Nephron (organoid): ENCODE measurements at regions not wholly inside any gene's neighbourhood (a gene's known extent, or its start where the extent isn't known, plus 50 kb on each side); places are given as distances from the start of the nearest gene placed in this dataset.

Source experiments
- H3K27ac Mint-ChIP-seq, 3 experiments: 2 replicates each; pipeline ENCODE4 v1.8.0; 2020; ENCODE audit warnings: mixed read lengths in 3 of 3, mild to moderate bottlenecking in 2 of 3, moderate library complexity in 1 of 3
- H3K27me3 Mint-ChIP-seq: 2 replicates; pipeline ENCODE4 v1.8.0; 2021; ENCODE audit warnings: low read depth, mild to moderate bottlenecking, moderate library complexity, mixed read lengths
- H3K36me3 Mint-ChIP-seq: 2 replicates; pipeline ENCODE4 v1.8.0; 2020; ENCODE audit warnings: low read depth, mixed read lengths
- H3K4me1 Mint-ChIP-seq: 2 replicates; pipeline ENCODE4 v1.8.0; 2020; ENCODE audit warnings: mixed read lengths
- H3K4me3 Mint-ChIP-seq, 3 experiments: 2 replicates each; pipeline ENCODE4 v1.8.0; 2020; ENCODE audit warnings: mild to moderate bottlenecking in 3 of 3, mixed read lengths in 3 of 3, moderate library complexity in 2 of 3
- H3K9me3 Mint-ChIP-seq: 2 replicates; pipeline ENCODE4 v1.8.0; 2020; ENCODE audit warnings: mixed read lengths
- CTCF ChIP-seq, 3 experiments: fragments of 200-600 bp; sonication (generic); IDR thresholded peaks; one replicate each; pipeline ENCODE4 v1.5.0; 2021; ENCODE audit warnings: antibody characterized with exemption in 3 of 3; ENCODE audit not compliant: unreplicated experiment in 3 of 3

- Mint-ChIP-seq H3K36me3 (peaks cover 7% of the 10 kb centered on the region), H3K4me3 (no peak overlapping the region), H3K27ac (no peak overlapping the region)
These were observed 88.8 kb upstream of the HMHB1 start for GRCh38 chr5:143723159-143723558.

DNA sequence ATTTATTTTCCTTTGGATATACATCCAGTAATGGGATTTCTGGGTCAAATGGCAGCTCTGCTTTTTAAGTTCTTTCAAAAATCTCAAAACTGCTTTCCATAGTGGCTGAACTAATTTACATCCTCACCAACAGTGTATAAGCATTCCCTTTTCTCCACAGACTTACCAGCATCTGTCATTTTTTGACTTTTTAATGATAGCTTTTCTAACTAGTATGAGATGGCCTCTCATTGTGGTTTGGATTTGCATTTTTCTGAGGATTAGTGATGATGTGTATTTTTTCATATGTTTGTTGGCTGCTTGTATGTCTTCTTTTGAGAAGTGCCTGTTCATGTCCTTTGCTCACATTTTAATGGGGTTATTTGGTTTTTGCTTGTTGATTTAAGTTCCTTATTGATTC is 90.0 kb upstream of the HMHB1 start:
- Mint-ChIP-seq H3K27me3 (no peaks in the 10 kb centered on the region), H3K4me3 (no peak overlapping the region), H3K27ac (no peak overlapping the region), H3K9me3 (peaks cover 31% of the 10 kb centered on the region), H3K4me1 (peaks cover 7% of the 10 kb centered on the region), H3K36me3 (peaks cover 7% of the 10 kb centered on the region)
- TF ChIP-seq CTCF (IDR thresholded peaks at IDR 0.05; ENCODE audit: unreplicated experiment in 3 of 3), result no peak

More at GRCh38 chr5:143723159-143723558, 88.8 kb upstream of the HMHB1 start:
- Mint-ChIP-seq H3K9me3 (peaks cover 31% of the 10 kb centered on the region), H3K4me1 (no peaks in the 10 kb centered on the region), H3K27me3 (no peaks in the 10 kb centered on the region)
- no peak for TF ChIP-seq CTCF (IDR thresholded peaks at IDR 0.05; ENCODE audit: unreplicated experiment in 3 of 3)

- H3K4me3 Mint-ChIP-seq, result no peak overlapping the region
- H3K27me3 Mint-ChIP-seq, result no peaks in the 10 kb centered on the region
- no peak for TF ChIP-seq CTCF (IDR thresholded peaks at IDR 0.05; ENCODE audit: unreplicated experiment in 3 of 3)
- H3K36me3 Mint-ChIP-seq, result peaks cover 7% of the 10 kb centered on the region
- no peak overlapping the region for H3K27ac Mint-ChIP-seq
- H3K4me1 Mint-ChIP-seq, result peaks cover 19% of the 10 kb centered on the region
- peaks cover 25% of the 10 kb centered on the region for H3K9me3 Mint-ChIP-seq
These were observed 91.3 kb upstream of the HMHB1 start for GRCh38 chr5:143720689-143721088.

DNA sequence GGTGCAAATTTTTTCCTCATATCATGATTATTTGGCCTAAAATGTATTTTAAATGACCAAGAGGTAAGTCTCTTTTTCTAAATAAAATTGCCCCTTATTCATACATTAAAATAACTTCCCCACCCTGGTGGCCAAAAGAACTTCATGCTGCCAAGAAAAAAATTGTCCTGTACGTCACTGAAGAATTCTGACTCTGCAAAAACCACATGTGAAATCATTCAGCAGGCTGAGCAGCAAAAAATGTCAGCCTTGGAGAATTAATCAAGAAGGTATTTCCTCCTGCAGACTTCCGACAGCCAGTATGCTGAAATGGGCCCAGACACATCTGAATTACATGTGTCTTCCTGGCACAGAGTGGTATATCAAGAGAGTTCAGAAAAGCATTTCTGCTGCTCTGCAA is 94.6 kb upstream of the HMHB1 start:
- H3K4me1 Mint-ChIP-seq, result peaks cover 52% of the 10 kb centered on the region
- H3K4me3 Mint-ChIP-seq, result no peak overlapping the region
- H3K9me3 Mint-ChIP-seq, result no peaks in the 10 kb centered on the region
- no peaks in the 10 kb centered on the region for H3K36me3 Mint-ChIP-seq
- no peak for TF ChIP-seq CTCF (IDR thresholded peaks at IDR 0.05; ENCODE audit: unreplicated experiment in 3 of 3)
- peak overlapping the region; percentile 68 to 80 (median 73) for H3K27ac Mint-ChIP-seq
- H3K27me3 Mint-ChIP-seq, result no peaks in the 10 kb centered on the region

DNA sequence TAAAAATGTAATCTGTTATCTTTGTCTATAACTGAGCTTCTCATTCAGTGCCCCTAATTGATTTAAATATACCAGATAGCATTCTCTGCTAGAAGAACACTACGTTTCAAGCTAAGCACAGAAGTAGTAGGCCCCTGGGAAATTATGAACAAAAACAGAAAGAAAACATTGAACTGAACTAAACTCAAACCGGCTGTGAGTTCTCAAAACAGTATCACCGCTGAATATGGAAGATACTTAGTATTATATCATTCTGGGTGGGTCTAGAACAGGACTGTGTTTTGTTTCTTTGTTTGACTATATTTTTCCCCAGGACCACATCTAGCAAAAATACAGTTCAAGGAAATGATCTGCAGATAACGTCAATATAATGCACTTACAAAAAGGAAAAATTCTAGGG is 95.1 kb upstream of the HMHB1 start:
- TF ChIP-seq CTCF (IDR thresholded peaks at IDR 0.05; ENCODE audit: unreplicated experiment in 3 of 3), result no peak
- Mint-ChIP-seq H3K9me3 (no peaks in the 10 kb centered on the region), H3K4me3 (no peak overlapping the region), H3K27me3 (no peaks in the 10 kb centered on the region), H3K27ac (peak overlapping the region; percentile 68 to 80 (median 73)), H3K4me1 (peaks cover 54% of the 10 kb centered on the region), H3K36me3 (no peaks in the 10 kb centered on the region)

DNA sequence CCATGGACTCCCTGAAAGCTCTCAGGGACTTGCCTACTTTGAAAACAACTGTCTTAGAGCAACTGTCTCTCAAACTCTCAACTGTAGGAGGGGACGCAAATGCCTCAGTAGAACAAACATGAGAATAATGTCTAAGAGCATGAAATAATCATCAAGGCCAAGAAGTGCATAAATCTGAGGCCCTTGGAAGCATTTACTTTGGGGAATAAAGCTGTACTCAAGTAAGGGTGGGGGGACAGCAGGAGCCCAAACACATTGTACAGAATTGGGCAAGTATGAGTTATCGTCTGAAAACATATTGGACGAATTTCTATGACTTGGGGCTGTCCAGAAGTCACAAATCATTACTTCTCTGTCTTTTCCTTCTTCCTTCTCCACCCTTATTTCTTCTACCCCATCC is 96.3 kb upstream of the HMHB1 start:
- H3K27ac Mint-ChIP-seq, result peak overlapping the region; percentile 13 to 55 (median 54)
- peaks cover 54% of the 10 kb centered on the region for H3K4me1 Mint-ChIP-seq
- H3K9me3 Mint-ChIP-seq, result no peaks in the 10 kb centered on the region
- TF ChIP-seq CTCF (IDR thresholded peaks at IDR 0.05; ENCODE audit: unreplicated experiment in 3 of 3), result no peak
- no peaks in the 10 kb centered on the region for H3K36me3 Mint-ChIP-seq
- no peaks in the 10 kb centered on the region for H3K27me3 Mint-ChIP-seq
- H3K4me3 Mint-ChIP-seq, result no peak overlapping the region
